Right atrium auricular region (tissue), 2 donors: ENCODE measurements at regions not wholly inside any gene's neighbourhood (a gene's known extent, or its start where the extent isn't known, plus 50 kb on each side); places are given as distances from the start of the nearest gene placed in this dataset.

ENCODE experiments used
- DNase-seq: peaks from one replicate; pipeline ENCODE4 v3.0.0-alpha.2; 2019; ENCODE audit warnings: low spot score
- H3K27ac ChIP-seq, 2 donors: fragments of 200-600 bp; sonication (generic); 1 replicate in 1 of 2; 2 replicates in 1 of 2; pipeline ENCODE4 v1.5.1; 2016 to 2019
- H3K27me3 ChIP-seq, 2 donors: fragments of 200-600 bp; sonication (generic); one replicate each; pipeline versions ENCODE4 v1.5.1 to v1.6.0; 2017 to 2019
- H3K36me3 ChIP-seq: fragments of 200-600 bp; sonication (generic); one replicate; pipeline ENCODE4 v1.5.1; 2016
- H3K4me1 ChIP-seq, 2 donors: fragments of 200-600 bp; sonication (generic); one replicate each; pipeline versions ENCODE4 v1.5.1 to v1.6.0; 2017 to 2019
- H3K4me3 ChIP-seq, 2 donors: fragments of 200-600 bp; sonication (generic); 1 replicate in 1 of 2; 2 replicates in 1 of 2; pipeline ENCODE4 v1.5.1; 2017 to 2019; ENCODE audit warnings: mild to moderate bottlenecking in 1 of 2, moderate library complexity in 1 of 2
- H3K9me3 ChIP-seq, 2 donors: fragments of 200-600 bp; sonication (generic); one replicate each; pipeline ENCODE4 v1.5.1; 2019
- TF ChIP-seq, protein P1 (sequence below), 2 donors: fragments of 200-600 bp; sonication (generic); IDR thresholded peaks; one replicate each; pipeline ENCODE4 v1.5.1; 2019; ENCODE audit warnings: antibody characterized with exemption in 2 of 2

DNA sequence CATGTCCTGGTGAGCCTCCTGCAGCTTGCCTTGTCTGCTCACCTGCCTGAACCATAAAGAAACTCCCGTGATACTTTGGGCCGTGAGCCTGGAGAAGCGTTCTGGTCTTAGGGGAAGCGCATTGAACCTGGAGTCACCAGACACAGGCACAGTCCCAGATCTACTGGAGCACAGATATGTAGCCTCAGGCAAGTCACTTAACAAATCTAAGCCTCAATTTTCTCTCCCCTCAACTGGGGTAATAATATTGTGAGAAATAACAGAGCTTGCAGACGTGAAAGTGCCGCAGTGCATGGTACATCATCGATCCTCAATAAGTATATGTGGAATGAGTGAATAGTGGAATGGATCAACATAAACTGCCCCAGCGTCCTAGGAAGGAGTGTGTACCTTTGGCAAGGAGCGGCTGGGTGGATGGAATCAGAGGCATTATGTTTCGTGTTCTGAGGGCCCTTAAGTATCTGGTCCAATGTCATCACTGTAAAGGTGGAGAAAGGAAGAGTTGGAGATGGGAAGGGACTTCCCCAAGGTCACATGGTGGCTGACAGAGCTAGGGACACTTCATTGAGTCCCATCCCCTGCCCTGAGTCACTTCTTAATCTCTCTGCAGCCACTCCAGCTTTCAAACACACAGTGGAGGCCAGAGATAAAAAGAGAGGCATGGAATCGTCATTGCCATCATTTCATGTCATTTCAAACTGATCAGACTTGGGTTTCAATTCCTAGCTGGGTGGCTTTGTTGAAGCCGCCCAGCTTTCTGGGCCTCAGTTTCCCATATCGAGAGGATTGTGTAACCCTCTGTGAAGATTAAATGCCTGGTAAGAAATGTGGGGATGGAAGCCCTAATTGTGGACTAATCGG, 172.4 kb downstream of the DDX1 start:
- DNase-seq, result peak; percentile 9
- H3K27me3 ChIP-seq, result no peaks in the 10 kb centered on the region

DNA sequence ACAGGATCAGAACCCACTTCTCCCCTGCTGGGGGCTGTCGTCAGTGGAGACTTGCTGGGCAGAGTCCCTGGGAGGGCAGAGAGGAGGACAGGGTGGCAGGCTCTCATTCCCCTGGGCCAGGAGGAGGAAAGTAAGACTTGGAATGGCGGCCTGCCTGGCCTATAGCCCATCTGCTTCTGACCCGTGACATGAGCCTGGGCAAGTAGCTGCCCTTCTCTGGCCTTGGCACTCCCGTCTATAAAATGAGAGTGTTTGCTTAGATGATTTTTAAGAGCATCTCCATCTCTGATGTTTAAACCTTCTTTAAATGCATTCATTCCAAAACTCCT, 173.0 kb downstream of the DDX1 start:
- Histone ChIP-seq H3K36me3 (no peaks in the 10 kb centered on the region), H3K27ac (no peak overlapping the region), H3K4me3 (no peak overlapping the region), H3K4me1 (no peaks in the 10 kb centered on the region), H3K9me3 (no peaks in the 10 kb centered on the region), H3K27me3 (no peaks in the 10 kb centered on the region)
- TF ChIP-seq, protein P1, sequence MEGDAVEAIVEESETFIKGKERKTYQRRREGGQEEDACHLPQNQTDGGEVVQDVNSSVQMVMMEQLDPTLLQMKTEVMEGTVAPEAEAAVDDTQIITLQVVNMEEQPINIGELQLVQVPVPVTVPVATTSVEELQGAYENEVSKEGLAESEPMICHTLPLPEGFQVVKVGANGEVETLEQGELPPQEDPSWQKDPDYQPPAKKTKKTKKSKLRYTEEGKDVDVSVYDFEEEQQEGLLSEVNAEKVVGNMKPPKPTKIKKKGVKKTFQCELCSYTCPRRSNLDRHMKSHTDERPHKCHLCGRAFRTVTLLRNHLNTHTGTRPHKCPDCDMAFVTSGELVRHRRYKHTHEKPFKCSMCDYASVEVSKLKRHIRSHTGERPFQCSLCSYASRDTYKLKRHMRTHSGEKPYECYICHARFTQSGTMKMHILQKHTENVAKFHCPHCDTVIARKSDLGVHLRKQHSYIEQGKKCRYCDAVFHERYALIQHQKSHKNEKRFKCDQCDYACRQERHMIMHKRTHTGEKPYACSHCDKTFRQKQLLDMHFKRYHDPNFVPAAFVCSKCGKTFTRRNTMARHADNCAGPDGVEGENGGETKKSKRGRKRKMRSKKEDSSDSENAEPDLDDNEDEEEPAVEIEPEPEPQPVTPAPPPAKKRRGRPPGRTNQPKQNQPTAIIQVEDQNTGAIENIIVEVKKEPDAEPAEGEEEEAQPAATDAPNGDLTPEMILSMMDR (IDR thresholded peaks at IDR 0.05), result no peak
- no peak for DNase-seq

More for the DNA sequence above, 172.4 kb downstream of the DDX1 start:
- Histone ChIP-seq H3K4me1 (no peaks in the 10 kb centered on the region), H3K36me3 (no peaks in the 10 kb centered on the region), H3K4me3 (no peak overlapping the region), H3K9me3 (no peaks in the 10 kb centered on the region), H3K27ac (no peak overlapping the region)
- TF ChIP-seq, protein P1 (IDR thresholded peaks at IDR 0.05), result no peak

DNA sequence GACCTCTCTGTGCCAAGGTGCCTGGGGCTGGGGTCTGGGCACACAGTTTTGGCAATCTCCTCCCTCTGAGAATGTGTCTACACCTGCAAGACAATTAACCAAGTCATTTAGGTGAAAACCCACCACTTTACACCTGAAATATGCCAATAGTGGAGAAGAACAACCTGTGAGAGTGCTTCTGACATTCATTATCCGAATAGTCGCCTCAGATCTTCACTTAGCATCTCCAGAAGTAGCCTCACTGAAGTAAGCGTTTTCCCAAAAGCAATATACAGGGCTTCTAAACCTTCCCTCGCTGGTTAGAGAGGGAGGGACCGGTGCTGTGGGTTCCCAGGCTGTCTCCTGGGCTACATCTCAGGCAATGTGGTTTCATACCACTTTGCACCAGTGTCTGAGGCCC, 173.5 kb downstream of the DDX1 start:
- TF ChIP-seq, protein P1 (IDR thresholded peaks at IDR 0.05), result no peak
- H3K36me3 ChIP-seq, result no peaks in the 10 kb centered on the region
- no peak overlapping the region for H3K4me3 ChIP-seq

DNA sequence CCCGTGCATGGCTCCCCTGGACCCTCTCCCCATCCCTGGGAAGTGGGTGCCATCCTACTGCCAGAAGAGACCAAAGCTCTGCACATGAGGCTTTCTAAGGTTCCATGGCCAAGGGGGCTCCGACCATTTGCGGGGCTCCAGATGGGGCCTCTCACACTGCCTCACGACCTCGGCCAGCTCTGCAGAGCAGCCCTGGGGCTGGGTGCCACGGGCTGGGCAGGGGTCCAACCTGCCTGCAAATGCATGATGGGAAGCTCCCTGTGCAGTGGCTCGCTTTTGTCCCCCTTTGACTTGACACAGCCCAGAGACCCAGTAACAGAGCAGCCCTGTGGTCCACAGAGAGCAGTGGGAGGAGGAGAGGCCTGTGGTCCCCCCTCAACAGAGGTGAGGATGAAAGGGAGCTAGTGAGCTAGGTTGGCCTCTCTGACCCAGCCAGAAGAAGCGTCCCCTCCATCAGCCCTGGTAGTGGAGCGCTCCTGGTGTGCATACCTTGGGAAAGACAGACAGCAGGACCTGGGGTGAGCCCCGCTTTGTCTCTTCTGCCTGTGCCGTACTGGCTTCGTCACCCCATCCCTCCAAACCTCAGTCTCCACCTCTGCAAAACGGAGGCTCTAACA, 174.1 kb downstream of the DDX1 start:
- DNase-seq, result no peak
- no peak overlapping the region for H3K4me3 ChIP-seq
- H3K36me3 ChIP-seq, result no peaks in the 10 kb centered on the region
- H3K9me3 ChIP-seq, result no peaks in the 10 kb centered on the region
- H3K27ac ChIP-seq, result no peak overlapping the region
- TF ChIP-seq, protein P1 (IDR thresholded peaks at IDR 0.05), result no peak
- H3K4me1 ChIP-seq, result no peaks in the 10 kb centered on the region
- no peaks in the 10 kb centered on the region for H3K27me3 ChIP-seq

More for the DNA sequence above, 173.5 kb downstream of the DDX1 start:
- no peaks in the 10 kb centered on the region for H3K9me3 ChIP-seq
- no peaks in the 10 kb centered on the region for H3K4me1 ChIP-seq
- no peaks in the 10 kb centered on the region for H3K27me3 ChIP-seq
- no peak for DNase-seq
- H3K27ac ChIP-seq, result no peak overlapping the region

DNA sequence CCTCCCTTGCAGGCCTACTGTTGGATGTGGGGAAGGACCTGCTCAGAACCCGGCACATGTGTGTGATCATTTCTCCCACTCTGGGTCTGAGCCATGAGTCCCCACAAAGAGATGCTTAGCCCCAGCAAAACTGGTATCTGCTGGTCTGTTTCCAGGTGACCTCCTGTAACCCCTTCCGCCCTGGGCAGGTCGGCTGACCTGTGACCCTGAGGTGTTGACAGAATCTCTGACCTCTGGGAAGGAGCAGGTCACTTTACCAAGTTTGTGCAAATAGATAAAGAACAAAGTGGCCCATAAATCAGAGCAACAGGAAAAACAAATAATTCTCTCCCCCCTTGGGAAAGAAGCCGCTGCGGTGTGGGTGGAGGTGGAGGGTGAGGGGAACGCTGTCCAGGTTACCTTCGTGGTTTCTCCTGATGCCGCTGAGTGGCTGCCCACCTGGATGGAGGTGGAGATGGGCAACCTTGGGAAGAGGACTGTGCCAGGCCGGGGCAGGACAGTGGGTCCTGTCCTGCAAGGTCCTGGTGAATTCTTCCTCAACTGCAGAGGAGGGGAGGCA, 174.0 kb upstream of the MYCN start:
- no peak for DNase-seq
- TF ChIP-seq, protein P1 (IDR thresholded peaks at IDR 0.05), result no peak
- Histone ChIP-seq H3K36me3 (no peaks in the 10 kb centered on the region), H3K4me1 (no peaks in the 10 kb centered on the region), H3K4me3 (no peak overlapping the region), H3K27me3 (no peaks in the 10 kb centered on the region), H3K9me3 (no peaks in the 10 kb centered on the region), H3K27ac (no peak overlapping the region)
